ENCODE measurements at regions not wholly inside any gene's neighbourhood (a gene's known extent, or its start where the extent isn't known, plus 50 kb on each side); places are given as distances from the start of the nearest gene placed in this dataset.

- TF ChIP-seq, protein P1, sequence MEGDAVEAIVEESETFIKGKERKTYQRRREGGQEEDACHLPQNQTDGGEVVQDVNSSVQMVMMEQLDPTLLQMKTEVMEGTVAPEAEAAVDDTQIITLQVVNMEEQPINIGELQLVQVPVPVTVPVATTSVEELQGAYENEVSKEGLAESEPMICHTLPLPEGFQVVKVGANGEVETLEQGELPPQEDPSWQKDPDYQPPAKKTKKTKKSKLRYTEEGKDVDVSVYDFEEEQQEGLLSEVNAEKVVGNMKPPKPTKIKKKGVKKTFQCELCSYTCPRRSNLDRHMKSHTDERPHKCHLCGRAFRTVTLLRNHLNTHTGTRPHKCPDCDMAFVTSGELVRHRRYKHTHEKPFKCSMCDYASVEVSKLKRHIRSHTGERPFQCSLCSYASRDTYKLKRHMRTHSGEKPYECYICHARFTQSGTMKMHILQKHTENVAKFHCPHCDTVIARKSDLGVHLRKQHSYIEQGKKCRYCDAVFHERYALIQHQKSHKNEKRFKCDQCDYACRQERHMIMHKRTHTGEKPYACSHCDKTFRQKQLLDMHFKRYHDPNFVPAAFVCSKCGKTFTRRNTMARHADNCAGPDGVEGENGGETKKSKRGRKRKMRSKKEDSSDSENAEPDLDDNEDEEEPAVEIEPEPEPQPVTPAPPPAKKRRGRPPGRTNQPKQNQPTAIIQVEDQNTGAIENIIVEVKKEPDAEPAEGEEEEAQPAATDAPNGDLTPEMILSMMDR (IDR thresholded peaks at IDR 0.05; ENCODE audit: low read depth, low read length, poor library complexity, severe bottlenecking): no peak
- TF ChIP-seq EZH2phosphoT487 (IDR thresholded peaks at IDR 0.05; ENCODE audit: borderline replicate concordance, low read length): no peak
Observed at GRCh38 chr15:99482993-99483392, 82.8 kb upstream of the MEF2A start.
